Body of pancreas (tissue), 4 donors: ENCODE measurements at regions not wholly inside any gene's neighbourhood (a gene's known extent, or its start where the extent isn't known, plus 50 kb on each side); places are given as distances from the start of the nearest gene placed in this dataset.

Experiments used
- CTCF ChIP-seq, 7 experiments: fragments of 450-650 bp in 4 of 7; fragments of 200-600 bp in 3 of 7; sonication (generic) in 3 of 7; IDR thresholded peaks; one replicate each; pipeline ENCODE4 v1.5.1; 2016 to 2019; ENCODE audit warnings: antibody characterized with exemption in 7 of 7
- POLR2A ChIP-seq, 3 donors: fragments of 450-650 bp; IDR thresholded peaks; one replicate each; pipeline ENCODE4 v1.6.1; 2016; ENCODE audit warnings: antibody characterized with exemption in 3 of 3, mild to moderate bottlenecking in 2 of 3

- TF ChIP-seq CTCF (IDR thresholded peaks at IDR 0.05) (no peak), POLR2A (IDR thresholded peaks at IDR 0.05) (no peak)
These were observed 477.3 kb upstream of the ARRDC4 start for GRCh38 chr15:97483232-97483631.
